MCF 10A (cell line): ENCODE measurements at regions not wholly inside any gene's neighbourhood (a gene's known extent, or its start where the extent isn't known, plus 50 kb on each side); places are given as distances from the start of the nearest gene placed in this dataset.
"Not testable (repeated sequence)": the region's sequence is repeated elsewhere in the genome, so short reads cannot be mapped to it uniquely, and the experiment has no call there.

Source experiments
- BruUV-seq: library from RNA; stranded (reverse); fragments of 400-500 nt; replicated peaks from 2 replicates; lab custom pipeline; 2021; lab: Mats Ljungman, UMichigan
- CTCF ChIA-PET: fragments of 300-600 bp; sonication (Branson Sonifier 250); formaldehyde crosslinking; extraction: SDS; loops from one replicate; lab custom pipeline; 2021; ENCODE audit warnings: antibody characterized with exemption, inconsistent platforms; lab: Yijun Ruan, JAX
- POLR2A ChIA-PET: fragments of 300-600, 350-650 bp; sonication (Branson Sonifier 250); formaldehyde crosslinking; extraction: SDS; loops from one replicate; lab custom pipeline; 2020; ENCODE audit warnings: antibody characterized with exemption, inconsistent platforms; lab: Yijun Ruan, JAX
- DNase-seq: peaks from one replicate; pipeline ENCODE4 v3.0.0-alpha.2; 2018; ENCODE audit not compliant: unreplicated experiment
- H3K27ac Mint-ChIP-seq: one replicate; pipeline ENCODE4 v1.8.0; 2022; ENCODE audit warnings: mild to moderate bottlenecking, low read depth, mixed read lengths; ENCODE audit not compliant: unreplicated experiment
- H3K27me3 Mint-ChIP-seq: one replicate; pipeline ENCODE4 v1.8.0; 2022; ENCODE audit warnings: mixed read lengths; ENCODE audit not compliant: insufficient read depth, unreplicated experiment
- H3K36me3 Mint-ChIP-seq: one replicate; pipeline ENCODE4 v1.8.0; 2022; ENCODE audit warnings: mild to moderate bottlenecking, moderate library complexity, mixed read lengths; ENCODE audit not compliant: insufficient read depth, unreplicated experiment
- H3K4me1 Mint-ChIP-seq: one replicate; pipeline ENCODE4 v1.8.0; 2022; ENCODE audit warnings: mixed read lengths; ENCODE audit not compliant: insufficient read depth, unreplicated experiment
- H3K4me3 Mint-ChIP-seq: one replicate; pipeline ENCODE4 v1.8.0; 2022; ENCODE audit warnings: mild to moderate bottlenecking, moderate library complexity, mixed read lengths; ENCODE audit not compliant: unreplicated experiment
- H3K9me3 Mint-ChIP-seq: one replicate; pipeline ENCODE4 v1.8.0; 2022; ENCODE audit warnings: mixed read lengths; ENCODE audit not compliant: unreplicated experiment
- intact Hi-C: fragments of 100-400 bp; cut with micrococcal nuclease; formaldehyde crosslinking; loops from 2 replicates; pipeline ENCODE4 v1.14.1; 2022

- H3K4me3 Mint-ChIP-seq, H3K27me3 Mint-ChIP-seq, BruUV-seq, intact Hi-C loops, CTCF ChIA-PET, H3K9me3 Mint-ChIP-seq, DNase-seq, H3K4me1 Mint-ChIP-seq, H3K36me3 Mint-ChIP-seq, POLR2A ChIA-PET, H3K27ac Mint-ChIP-seq: not testable (repeated sequence)
Measured at GRCh38 chr10:38364073-38364472, 269.9 kb downstream of the ZNF37A start.

DNA sequence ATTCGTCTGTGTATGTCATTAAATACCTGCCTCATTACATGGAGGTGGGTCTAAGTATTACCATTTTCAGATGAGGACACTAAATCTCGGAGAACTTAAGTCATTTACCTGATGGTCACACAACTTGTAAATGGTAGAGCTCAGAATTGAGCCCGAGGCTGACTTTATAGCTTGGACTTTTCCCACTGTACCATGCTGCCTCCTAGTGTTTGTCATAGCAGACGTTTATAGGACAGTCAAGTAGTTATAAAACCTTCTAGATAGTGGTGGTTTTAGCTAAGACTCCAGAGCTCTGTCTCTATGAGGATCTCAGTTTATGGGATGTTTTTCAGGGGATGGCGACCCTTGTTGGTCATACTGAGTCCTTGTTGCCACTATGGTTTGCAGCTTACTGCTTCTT is 271.8 kb downstream of the ZNF37A start:
- DNase-seq, H3K4me3 Mint-ChIP-seq, H3K4me1 Mint-ChIP-seq, H3K27me3 Mint-ChIP-seq, H3K9me3 Mint-ChIP-seq, H3K36me3 Mint-ChIP-seq, intact Hi-C loops, BruUV-seq, H3K27ac Mint-ChIP-seq: not testable (repeated sequence)
- CTCF ChIA-PET, result interaction anchor here (0.6 to 2.2 kb wide), 14 partner anchors 11 to 618 kb away, joined by 3 to 11 read pairs (median 3); partner anchors contain the start of gene ZNF25
- POLR2A ChIA-PET, result interaction anchor here (1.1 kb wide), 1 partner anchor 389 kb away, joined by 4 read pairs; no protein-coding TSS in a partner anchor

GRCh38 chr10:38383800-38384199 is 289.7 kb downstream of the ZNF37A start:
- H3K36me3 Mint-ChIP-seq, H3K9me3 Mint-ChIP-seq, BruUV-seq, DNase-seq, intact Hi-C loops, H3K27ac Mint-ChIP-seq, H3K27me3 Mint-ChIP-seq, CTCF ChIA-PET, H3K4me3 Mint-ChIP-seq, POLR2A ChIA-PET, H3K4me1 Mint-ChIP-seq: not testable (repeated sequence)

- BruUV-seq, H3K27ac Mint-ChIP-seq, DNase-seq, H3K4me3 Mint-ChIP-seq, POLR2A ChIA-PET, H3K9me3 Mint-ChIP-seq, H3K36me3 Mint-ChIP-seq, H3K4me1 Mint-ChIP-seq, CTCF ChIA-PET, H3K27me3 Mint-ChIP-seq, intact Hi-C loops: not testable (repeated sequence)
Measured at GRCh38 chr10:38386869-38387268, 292.7 kb downstream of the ZNF37A start.

DNA sequence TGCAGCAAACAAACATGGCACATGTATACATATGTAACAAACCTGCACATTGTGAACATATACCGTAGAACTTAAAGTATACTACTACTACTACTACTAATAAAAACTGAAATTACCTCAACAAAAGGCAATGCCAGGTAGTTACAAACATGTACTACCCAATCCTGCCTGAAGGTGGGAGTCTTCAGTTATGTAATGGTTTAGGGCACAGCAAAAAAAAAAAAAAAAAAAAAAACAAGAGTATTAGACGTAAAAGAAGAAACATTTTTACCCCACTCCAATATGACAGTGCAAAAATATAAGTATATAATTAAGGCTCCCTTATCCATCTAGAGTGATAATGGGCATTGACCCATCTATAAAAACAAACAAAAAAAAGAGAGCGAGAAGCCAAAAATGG is 296.6 kb downstream of the ZNF37A start:
- H3K4me1 Mint-ChIP-seq, H3K36me3 Mint-ChIP-seq, intact Hi-C loops, BruUV-seq, DNase-seq, H3K9me3 Mint-ChIP-seq, CTCF ChIA-PET, POLR2A ChIA-PET, H3K27me3 Mint-ChIP-seq, H3K27ac Mint-ChIP-seq, H3K4me3 Mint-ChIP-seq: not testable (repeated sequence)

- H3K4me1 Mint-ChIP-seq, CTCF ChIA-PET, DNase-seq, BruUV-seq, H3K9me3 Mint-ChIP-seq, H3K4me3 Mint-ChIP-seq, POLR2A ChIA-PET, H3K27ac Mint-ChIP-seq, H3K36me3 Mint-ChIP-seq, intact Hi-C loops, H3K27me3 Mint-ChIP-seq: not testable (repeated sequence)
Measured at GRCh38 chr10:38395465-38395864, 301.3 kb downstream of the ZNF37A start.

- DNase-seq, H3K36me3 Mint-ChIP-seq, CTCF ChIA-PET, H3K9me3 Mint-ChIP-seq, BruUV-seq, H3K4me3 Mint-ChIP-seq, H3K4me1 Mint-ChIP-seq, intact Hi-C loops, POLR2A ChIA-PET, H3K27me3 Mint-ChIP-seq, H3K27ac Mint-ChIP-seq: not testable (repeated sequence)
Measured at GRCh38 chr10:38396178-38396954, 302.2 kb downstream of the ZNF37A start.

- BruUV-seq, H3K9me3 Mint-ChIP-seq, CTCF ChIA-PET, POLR2A ChIA-PET, H3K27me3 Mint-ChIP-seq, H3K4me3 Mint-ChIP-seq, H3K27ac Mint-ChIP-seq, H3K36me3 Mint-ChIP-seq, intact Hi-C loops, H3K4me1 Mint-ChIP-seq, DNase-seq: not testable (repeated sequence)
Measured at GRCh38 chr10:38401565-38401964, 307.4 kb downstream of the ZNF37A start.

GRCh38 chr10:38402442-38403346 is 308.6 kb downstream of the ZNF37A start:
- H3K4me1 Mint-ChIP-seq, BruUV-seq, H3K27me3 Mint-ChIP-seq, H3K9me3 Mint-ChIP-seq, CTCF ChIA-PET, intact Hi-C loops, H3K36me3 Mint-ChIP-seq: not testable (repeated sequence)
- peak; percentile 68 for DNase-seq
- peak overlapping the region; percentile 76 for H3K27ac Mint-ChIP-seq
- peak overlapping the region; percentile 77 for H3K4me3 Mint-ChIP-seq
- POLR2A ChIA-PET, result interaction anchor here (1.7 kb wide), 1 partner anchor 392 kb away, joined by 5 read pairs; the partner anchor contains the start of gene ZNF33A
